ENCODE measurements at regions not wholly inside any gene's neighbourhood (a gene's known extent, or its start where the extent isn't known, plus 50 kb on each side); places are given as distances from the start of the nearest gene placed in this dataset.

DNA sequence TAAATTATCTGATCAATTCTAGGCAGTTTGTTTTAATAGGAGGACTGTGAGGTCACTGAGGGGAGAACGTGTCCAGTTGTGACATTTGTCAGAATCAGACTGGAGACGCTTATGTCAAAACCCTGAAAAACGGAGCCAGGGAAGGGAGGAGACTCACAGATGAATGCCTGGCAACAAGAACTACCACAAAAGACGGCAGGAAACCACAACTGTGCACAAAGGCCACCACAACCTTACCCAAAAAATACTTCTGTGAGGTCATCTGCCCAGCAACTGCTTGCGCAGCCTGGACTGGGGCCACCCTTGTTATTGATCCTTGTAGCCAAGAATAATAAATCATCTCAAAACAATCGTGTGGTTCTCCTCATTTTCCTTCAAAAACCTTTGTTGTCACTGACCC is 173.0 kb upstream of the ALKAL2 start:
- Histone ChIP-seq H3K4me3 (ENCODE audit: low read length in 3 of 3) (no peak overlapping the region), H3K27ac (ENCODE audit: low read depth in 2 of 2, low read length in 2 of 2) (no peak overlapping the region), H3K27me3 (ENCODE audit: control insufficient read depth, insufficient read depth, low read length) (no peaks in the 10 kb centered on the region), H3K4me1 (ENCODE audit: control insufficient read depth in 2 of 3, insufficient read depth in 2 of 3, low read depth in 1 of 3, low read length in 3 of 3) (peaks cover 0 to 3% (median 0%) of the 10 kb centered on the region in 3 donors), H3K9ac (ENCODE audit: low read length in 3 of 3) (no peak overlapping the region), H3K9me3 (ENCODE audit: control insufficient read depth in 2 of 3, insufficient read depth in 1 of 3, low read length in 3 of 3) (no peaks in the 10 kb centered on the region), H3K36me3 (ENCODE audit: control insufficient read depth in 2 of 3, insufficient read depth in 3 of 3, low read length in 3 of 3) (no peaks in the 10 kb centered on the region)
- TF ChIP-seq, protein P1, sequence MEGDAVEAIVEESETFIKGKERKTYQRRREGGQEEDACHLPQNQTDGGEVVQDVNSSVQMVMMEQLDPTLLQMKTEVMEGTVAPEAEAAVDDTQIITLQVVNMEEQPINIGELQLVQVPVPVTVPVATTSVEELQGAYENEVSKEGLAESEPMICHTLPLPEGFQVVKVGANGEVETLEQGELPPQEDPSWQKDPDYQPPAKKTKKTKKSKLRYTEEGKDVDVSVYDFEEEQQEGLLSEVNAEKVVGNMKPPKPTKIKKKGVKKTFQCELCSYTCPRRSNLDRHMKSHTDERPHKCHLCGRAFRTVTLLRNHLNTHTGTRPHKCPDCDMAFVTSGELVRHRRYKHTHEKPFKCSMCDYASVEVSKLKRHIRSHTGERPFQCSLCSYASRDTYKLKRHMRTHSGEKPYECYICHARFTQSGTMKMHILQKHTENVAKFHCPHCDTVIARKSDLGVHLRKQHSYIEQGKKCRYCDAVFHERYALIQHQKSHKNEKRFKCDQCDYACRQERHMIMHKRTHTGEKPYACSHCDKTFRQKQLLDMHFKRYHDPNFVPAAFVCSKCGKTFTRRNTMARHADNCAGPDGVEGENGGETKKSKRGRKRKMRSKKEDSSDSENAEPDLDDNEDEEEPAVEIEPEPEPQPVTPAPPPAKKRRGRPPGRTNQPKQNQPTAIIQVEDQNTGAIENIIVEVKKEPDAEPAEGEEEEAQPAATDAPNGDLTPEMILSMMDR (IDR thresholded peaks at IDR 0.05; ENCODE audit: borderline replicate concordance, extremely low read depth, insufficient read depth): no peak
- DNase-seq (no peak), FAIRE-seq (no peak)
- intact Hi-C loops (cut with DNase I): no loop called here

DNA sequence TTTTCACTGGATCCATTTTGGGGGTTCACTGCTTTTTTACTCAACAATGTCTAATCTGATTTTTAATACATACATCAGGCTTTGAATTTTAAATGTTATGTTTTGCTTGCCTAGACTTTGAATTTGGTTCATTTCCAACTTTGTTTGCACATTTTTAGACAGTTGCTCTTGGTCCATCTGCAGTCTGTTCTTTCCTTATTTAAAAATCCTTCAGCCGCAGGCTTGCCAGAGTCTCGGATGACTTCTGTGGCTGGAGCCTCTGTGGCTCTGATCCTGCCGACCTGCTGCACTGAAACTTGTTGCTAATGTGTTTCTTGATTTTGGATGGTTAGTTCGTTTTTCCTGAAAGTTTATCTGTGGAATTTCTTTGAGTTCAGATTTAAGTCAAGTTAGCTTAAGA is 172.0 kb upstream of the ALKAL2 start:
- no peak overlapping the region for H3K9ac ChIP-seq (ENCODE audit: low read length in 3 of 3)
- H3K36me3 ChIP-seq (ENCODE audit: control insufficient read depth in 2 of 3, insufficient read depth in 3 of 3, low read length in 3 of 3): no peaks in the 10 kb centered on the region
- H3K4me1 ChIP-seq (ENCODE audit: control insufficient read depth in 2 of 3, insufficient read depth in 2 of 3, low read depth in 1 of 3, low read length in 3 of 3): peaks cover 0 to 3% (median 0%) of the 10 kb centered on the region in 3 donors
- no peak for FAIRE-seq
- no peak overlapping the region for H3K4me3 ChIP-seq (ENCODE audit: low read length in 3 of 3)
- TF ChIP-seq, protein P1 (IDR thresholded peaks at IDR 0.05; ENCODE audit: borderline replicate concordance, extremely low read depth, insufficient read depth): no peak
- no peaks in the 10 kb centered on the region for H3K27me3 ChIP-seq (ENCODE audit: control insufficient read depth, insufficient read depth, low read length)
- no peak for DNase-seq
- intact Hi-C loops (cut with DNase I): no loop called here
- H3K27ac ChIP-seq (ENCODE audit: low read depth in 2 of 2, low read length in 2 of 2): no peak overlapping the region
- H3K9me3 ChIP-seq (ENCODE audit: control insufficient read depth in 2 of 3, insufficient read depth in 1 of 3, low read length in 3 of 3): no peaks in the 10 kb centered on the region

DNA sequence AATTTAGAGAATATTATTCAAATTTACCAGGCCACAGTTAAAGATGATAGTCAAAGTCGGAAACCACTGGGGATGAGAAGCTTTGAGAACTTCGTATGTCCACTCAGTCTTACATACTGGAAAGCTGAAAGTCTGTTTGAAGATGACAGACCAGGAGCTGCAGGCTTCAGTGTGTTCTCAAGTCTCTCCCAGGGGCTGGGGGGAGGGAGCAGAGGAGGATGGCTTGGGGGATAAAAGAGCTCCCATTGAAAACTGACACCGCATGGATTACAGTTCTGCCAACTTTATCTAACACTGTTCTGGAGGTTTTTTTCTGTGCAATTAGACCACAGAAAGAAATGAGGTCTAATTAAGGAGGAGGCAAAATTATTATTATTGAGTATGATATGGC is 170.5 kb upstream of the ALKAL2 start:
- Histone ChIP-seq H3K9me3 (ENCODE audit: control insufficient read depth in 2 of 3, insufficient read depth in 1 of 3, low read length in 3 of 3) (no peaks in the 10 kb centered on the region), H3K4me3 (ENCODE audit: low read length in 3 of 3) (no peak overlapping the region), H3K27ac (ENCODE audit: low read depth in 2 of 2, low read length in 2 of 2) (no peak overlapping the region), H3K4me1 (ENCODE audit: control insufficient read depth in 2 of 3, insufficient read depth in 2 of 3, low read depth in 1 of 3, low read length in 3 of 3) (peaks cover 0 to 7% (median 0%) of the 10 kb centered on the region in 3 donors), H3K36me3 (ENCODE audit: control insufficient read depth in 2 of 3, insufficient read depth in 3 of 3, low read length in 3 of 3) (no peaks in the 10 kb centered on the region), H3K27me3 (ENCODE audit: control insufficient read depth, insufficient read depth, low read length) (no peaks in the 10 kb centered on the region), H3K9ac (ENCODE audit: low read length in 3 of 3) (no peak overlapping the region)
- DNase-seq (peak in 2 of 5 donors; percentile 62 to 71), FAIRE-seq (no peak)
- TF ChIP-seq, protein P1 (IDR thresholded peaks at IDR 0.05; ENCODE audit: borderline replicate concordance, extremely low read depth, insufficient read depth): no peak
- intact Hi-C loops (cut with DNase I): no loop called here

DNA sequence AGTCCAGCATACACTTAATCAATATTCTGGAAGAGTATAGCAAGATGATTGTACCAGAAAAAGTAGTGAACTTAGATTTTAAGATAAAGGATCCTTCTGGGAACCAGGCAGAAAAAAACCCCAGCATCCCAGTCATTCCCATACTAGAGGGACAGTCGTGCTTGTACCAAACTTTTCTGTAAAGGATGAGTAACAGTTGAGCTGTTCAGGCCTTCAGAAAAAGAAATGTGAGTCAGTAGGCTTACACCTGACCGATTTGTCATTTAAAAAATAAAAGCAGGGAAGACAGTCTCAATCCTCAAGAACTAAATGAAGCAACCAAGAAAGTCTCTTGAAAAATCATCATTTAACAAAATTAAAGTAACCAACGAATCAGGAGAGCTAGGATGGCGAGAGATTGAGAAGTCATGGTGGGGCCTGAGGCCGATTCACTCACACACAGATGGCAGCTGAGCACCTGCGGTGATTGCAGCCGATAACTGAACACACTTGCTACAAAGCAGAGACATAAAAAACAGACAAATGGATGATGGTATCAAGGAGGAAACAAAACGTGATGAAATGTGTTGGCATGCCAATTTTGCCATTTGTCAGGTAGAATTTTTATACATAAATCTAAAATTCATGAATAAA is 170.0 kb upstream of the ALKAL2 start:
- FAIRE-seq (no peak), DNase-seq (no peak)
- no peaks in the 10 kb centered on the region for H3K36me3 ChIP-seq (ENCODE audit: control insufficient read depth in 2 of 3, insufficient read depth in 3 of 3, low read length in 3 of 3)
- peaks cover 0 to 8% (median under 1%) of the 10 kb centered on the region in 3 donors for H3K4me1 ChIP-seq (ENCODE audit: control insufficient read depth in 2 of 3, insufficient read depth in 2 of 3, low read depth in 1 of 3, low read length in 3 of 3)
- H3K27ac ChIP-seq (ENCODE audit: low read depth in 2 of 2, low read length in 2 of 2): no peak overlapping the region
- no peaks in the 10 kb centered on the region for H3K27me3 ChIP-seq (ENCODE audit: control insufficient read depth, insufficient read depth, low read length)
- H3K4me3 ChIP-seq (ENCODE audit: low read length in 3 of 3): no peak overlapping the region
- intact Hi-C loops (cut with DNase I): no loop called here
- no peak overlapping the region for H3K9ac ChIP-seq (ENCODE audit: low read length in 3 of 3)
- TF ChIP-seq, protein P1 (IDR thresholded peaks at IDR 0.05; ENCODE audit: borderline replicate concordance, extremely low read depth, insufficient read depth): no peak
- H3K9me3 ChIP-seq (ENCODE audit: control insufficient read depth in 2 of 3, insufficient read depth in 1 of 3, low read length in 3 of 3): no peaks in the 10 kb centered on the region
